ENCODE measurements at regions not wholly inside any gene's neighbourhood (a gene's known extent, or its start where the extent isn't known, plus 50 kb on each side); places are given as distances from the start of the nearest gene placed in this dataset.
A peak's percentile ranks its signal among the peaks of the same experiment; 100 is the strongest.

GRCh38 chr11:95289378-95290101 is 58.5 kb upstream of the SESN3 start:
- Histone ChIP-seq H3K4me1 (no peaks in the 10 kb centered on the region), H3K27ac (no peak overlapping the region), H3K4me3 (no peak overlapping the region), H4K20me1 (no peaks in the 10 kb centered on the region), H3K27me3 (no peaks in the 10 kb centered on the region), H3K9me3 (replicated peaks in 1 of 11) (no peaks in the 10 kb centered on the region), H3K36me3 (no peaks in the 10 kb centered on the region), H3K9ac (no peak overlapping the region), H3K4me2 (no peak overlapping the region)
- TF ChIP-seq Cebpa-rat (IDR thresholded peaks at IDR 0.05) = no peak

- Histone ChIP-seq H3K4me3 (no peak overlapping the region), H4K20me1 (no peaks in the 10 kb centered on the region), H3K9ac (no peak overlapping the region), H3K27ac (no peak overlapping the region), H3K27me3 (no peaks in the 10 kb centered on the region), H3K36me3 (no peaks in the 10 kb centered on the region), H3K4me1 (peaks cover 0 to 15% (median 11%) of the 10 kb centered on the region in 10 experiments; a peak in 12 of 20 replicates), H3K4me2 (no peak overlapping the region), H3K9me3 (replicated peaks in 1 of 11) (no peaks in the 10 kb centered on the region)
- TF ChIP-seq Cebpa-rat (IDR thresholded peaks at IDR 0.05) = no peak
Measured at GRCh38 chr11:95284057-95285052, 53.4 kb upstream of the SESN3 start.

DNA sequence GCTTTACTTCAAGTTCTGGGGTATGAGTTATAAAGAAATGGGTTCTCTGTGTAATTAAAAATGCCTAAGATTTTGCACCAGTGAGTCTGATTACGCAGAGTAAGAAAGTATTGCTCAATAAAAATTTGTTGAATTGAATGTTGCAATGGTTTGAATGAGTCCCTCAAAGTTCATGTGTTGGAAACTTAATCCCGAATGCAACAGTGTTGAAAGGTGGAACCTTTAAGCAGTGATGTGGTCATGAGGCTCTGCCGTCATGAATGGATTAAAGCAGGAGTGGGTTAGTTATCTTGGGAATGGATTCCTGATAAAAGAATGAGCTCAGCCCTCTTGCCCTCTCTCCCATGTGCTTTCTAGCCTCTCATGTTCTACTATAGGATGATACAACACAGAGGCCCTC is 52.6 kb upstream of the SESN3 start:
- Histone ChIP-seq H3K4me3 (no peak overlapping the region), H3K9ac (no peak overlapping the region), H4K20me1 (no peaks in the 10 kb centered on the region), H3K4me2 (no peak overlapping the region), H3K36me3 (no peaks in the 10 kb centered on the region), H3K27ac (no peak overlapping the region), H3K4me1 (peaks cover 0 to 15% (median 11%) of the 10 kb centered on the region in 10 experiments; a peak in 12 of 20 replicates), H3K9me3 (replicated peaks in 1 of 11) (no peaks in the 10 kb centered on the region), H3K27me3 (no peaks in the 10 kb centered on the region)
- TF ChIP-seq Cebpa-rat (IDR thresholded peaks at IDR 0.05) = 0 out of 22 replicates have a peak, but pooled peaks of 1 of the 11 experiments have one; percentile 8

DNA sequence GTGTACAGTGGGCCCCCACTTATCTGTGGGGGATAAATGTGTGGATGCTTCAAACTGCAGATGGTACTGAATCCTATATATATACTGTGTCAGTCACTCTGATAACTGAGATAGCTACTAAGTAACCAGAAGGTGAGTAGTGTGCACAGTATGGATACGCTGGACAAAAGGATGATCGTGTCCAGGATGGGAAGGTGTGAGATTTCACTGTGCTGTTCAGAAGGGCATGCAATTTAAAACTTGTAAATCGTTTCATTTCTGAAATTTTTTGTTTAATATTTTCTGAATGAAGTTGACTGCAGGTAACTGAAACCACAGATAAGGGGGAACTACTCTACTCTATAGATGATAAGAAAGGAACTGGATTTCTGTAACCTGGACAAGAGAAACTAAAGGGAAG is 52.1 kb upstream of the SESN3 start:
- H3K4me3 ChIP-seq = no peak overlapping the region
- peaks cover 0 to 15% (median 11%) of the 10 kb centered on the region in 10 experiments; a peak in 12 of 20 replicates for H3K4me1 ChIP-seq
- no peak for TF ChIP-seq Cebpa-rat (IDR thresholded peaks at IDR 0.05)
- no peak overlapping the region for H3K9ac ChIP-seq
- no peaks in the 10 kb centered on the region for H3K36me3 ChIP-seq
- H3K4me2 ChIP-seq = no peak overlapping the region
- no peak overlapping the region for H3K27ac ChIP-seq
- H3K9me3 ChIP-seq (replicated peaks in 1 of 11) = no peaks in the 10 kb centered on the region
- no peaks in the 10 kb centered on the region for H3K27me3 ChIP-seq
- H4K20me1 ChIP-seq = no peaks in the 10 kb centered on the region

DNA sequence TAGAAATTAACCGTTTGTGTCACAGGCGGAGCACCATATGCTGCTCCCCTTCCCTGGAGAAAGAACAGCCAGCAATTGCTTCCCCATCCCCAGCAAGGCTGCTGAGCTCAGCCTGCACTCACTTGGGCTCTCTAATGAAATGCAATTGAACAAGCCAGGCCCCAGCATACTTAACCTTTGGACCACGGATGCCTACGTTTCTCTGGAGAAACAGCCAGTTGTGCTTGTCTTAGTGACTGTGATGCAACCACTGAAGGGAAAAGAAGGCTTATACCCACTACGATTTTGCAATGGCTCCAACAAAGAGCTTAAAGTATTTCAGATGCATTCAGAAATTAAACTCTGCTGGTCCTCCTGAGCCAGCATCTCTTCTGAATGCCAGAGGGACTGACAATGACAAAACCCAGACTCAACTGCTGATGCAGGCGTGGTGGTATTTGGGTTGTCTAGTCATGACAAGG is 51.3 kb upstream of the SESN3 start:
- peaks cover 0 to 15% (median 11%) of the 10 kb centered on the region in 10 experiments; a peak in 12 of 20 replicates for H3K4me1 ChIP-seq
- no peaks in the 10 kb centered on the region for H3K36me3 ChIP-seq
- no peaks in the 10 kb centered on the region for H3K27me3 ChIP-seq
- H4K20me1 ChIP-seq = no peaks in the 10 kb centered on the region
- H3K4me3 ChIP-seq = no peak overlapping the region
- no peak for TF ChIP-seq Cebpa-rat (IDR thresholded peaks at IDR 0.05)
- H3K9me3 ChIP-seq (replicated peaks in 1 of 11) = no peaks in the 10 kb centered on the region
- H3K9ac ChIP-seq = no peak overlapping the region
- H3K27ac ChIP-seq = no peak overlapping the region
- H3K4me2 ChIP-seq = no peak overlapping the region

Data from BLaER1 treated with 17β-estradiol and CSF1 and Interleukin-3, amounts not matched to agents 10 nM and 100 nM (cell line).